BLaER1 treated with 17β-estradiol and CSF1 and Interleukin-3, amounts not matched to agents 10 nM and 100 nM (cell line): ENCODE measurements at regions not wholly inside any gene's neighbourhood (a gene's known extent, or its start where the extent isn't known, plus 50 kb on each side); places are given as distances from the start of the nearest gene placed in this dataset.

Experiments used
- H3K27ac ChIP-seq, 11 experiments: shearing (Covaris generic); formaldehyde crosslinking; 2 replicates each; pipeline ENCODE4 v1.8.1; 2022
- H3K27me3 ChIP-seq, 11 experiments: shearing (Covaris generic); formaldehyde crosslinking; 2 replicates each; pipeline ENCODE4 v1.8.1; 2022
- H3K36me3 ChIP-seq, 11 experiments: shearing (Covaris generic); formaldehyde crosslinking; 2 replicates each; pipeline ENCODE4 v1.8.1; 2022
- H3K4me1 ChIP-seq, 10 experiments: shearing (Covaris generic); formaldehyde crosslinking; 2 replicates each; pipeline ENCODE4 v1.8.1; 2022
- H3K4me2 ChIP-seq, 11 experiments: shearing (Covaris generic); formaldehyde crosslinking; 2 replicates each; pipeline ENCODE4 v1.8.1; 2022
- H3K4me3 ChIP-seq, 10 experiments: shearing (Covaris generic); formaldehyde crosslinking; 2 replicates each; pipeline ENCODE4 v1.8.1; 2022
- H3K9ac ChIP-seq, 11 experiments: shearing (Covaris generic); formaldehyde crosslinking; 2 replicates each; pipeline ENCODE4 v1.8.1; 2022
- H3K9me3 ChIP-seq, 11 experiments: shearing (Covaris generic); formaldehyde crosslinking; replicated peaks in 1 of 11; 2 replicates each; pipeline ENCODE4 v1.8.1; 2022
- H4K20me1 ChIP-seq, 11 experiments: shearing (Covaris generic); formaldehyde crosslinking; 2 replicates each; pipeline ENCODE4 v1.8.1; 2022
- Cebpa-rat ChIP-seq, 11 experiments: shearing (Covaris generic); IDR thresholded peaks; 2 replicates each; pipeline ENCODE4 v1.8.1; 2022

DNA sequence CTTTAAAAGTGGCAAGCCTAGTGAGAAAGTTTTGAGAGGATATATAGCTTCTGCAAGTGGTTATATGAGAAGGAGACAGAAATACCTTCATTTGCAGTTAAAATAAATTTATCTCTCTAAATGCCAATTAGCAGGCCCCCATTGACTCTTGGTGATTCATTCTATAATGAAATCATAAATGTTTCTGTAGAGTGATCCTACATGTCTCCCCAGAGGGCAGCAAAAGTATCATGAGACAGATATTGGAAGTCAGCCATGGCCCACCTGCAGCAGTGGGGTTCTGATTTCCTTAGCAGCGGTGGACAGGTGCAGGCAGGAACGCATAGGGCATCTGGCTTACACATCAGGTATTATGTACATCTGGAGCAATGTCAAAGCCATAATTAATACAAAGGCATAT, 385.4 kb upstream of the SLC10A2 start:
- Histone ChIP-seq H3K4me3 (no peak overlapping the region), H3K27me3 (no peaks in the 10 kb centered on the region)
- TF ChIP-seq Cebpa-rat (IDR thresholded peaks at IDR 0.05) = no peak

DNA sequence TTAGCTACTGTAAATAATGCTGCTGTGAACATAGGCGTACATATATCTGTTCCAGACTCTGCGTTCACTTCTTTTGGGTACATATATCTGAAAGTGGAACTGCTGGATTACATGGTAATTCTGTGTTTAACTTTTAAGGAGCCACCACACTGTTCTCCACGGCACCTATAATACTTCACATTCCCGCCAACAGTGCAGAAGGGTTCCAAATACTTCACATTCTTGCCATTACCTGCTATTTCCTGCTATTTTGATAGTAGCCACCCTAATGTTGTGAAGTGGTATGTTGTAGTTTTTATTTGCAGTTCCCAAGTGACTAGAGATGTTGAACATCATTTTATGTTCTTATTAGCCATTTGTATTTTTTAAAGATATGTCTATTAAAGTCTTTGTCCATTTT, 377.4 kb upstream of the SLC10A2 start:
- Histone ChIP-seq H3K4me1 (no peaks in the 10 kb centered on the region), H4K20me1 (no peaks in the 10 kb centered on the region), H3K4me2 (no peak overlapping the region), H3K9me3 (no peaks in the 10 kb centered on the region), H3K36me3 (no peaks in the 10 kb centered on the region), H3K27ac (no peak overlapping the region), H3K4me3 (no peak overlapping the region), H3K27me3 (no peaks in the 10 kb centered on the region), H3K9ac (no peak overlapping the region)
- TF ChIP-seq Cebpa-rat (IDR thresholded peaks at IDR 0.05) = no peak

More for the DNA sequence above, 385.4 kb upstream of the SLC10A2 start:
- Histone ChIP-seq H3K9ac (no peak overlapping the region), H4K20me1 (no peaks in the 10 kb centered on the region), H3K27ac (no peak overlapping the region), H3K4me2 (no peak overlapping the region), H3K9me3 (no peaks in the 10 kb centered on the region), H3K4me1 (no peaks in the 10 kb centered on the region; a peak in 1 of 20 replicates), H3K36me3 (no peaks in the 10 kb centered on the region)

DNA sequence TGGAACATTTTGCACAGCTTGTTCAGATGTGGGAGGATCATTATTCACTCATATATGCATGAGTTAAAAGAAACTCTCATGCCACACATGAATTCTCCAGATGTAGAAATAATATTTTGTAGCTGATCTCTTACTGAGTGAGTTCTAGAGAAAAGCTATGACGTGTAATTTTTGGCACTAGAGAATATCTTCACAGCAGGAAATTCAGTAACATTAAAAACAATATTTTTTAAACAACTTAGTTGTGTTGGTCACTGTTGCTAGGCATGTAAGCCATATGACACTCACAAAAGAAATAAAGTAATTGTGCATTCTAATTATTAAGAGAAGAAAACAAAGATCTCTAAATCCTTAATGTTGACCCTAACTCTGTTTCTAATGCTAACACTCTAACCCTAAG, 371.4 kb upstream of the SLC10A2 start:
- no peak for TF ChIP-seq Cebpa-rat (IDR thresholded peaks at IDR 0.05)
- Histone ChIP-seq H3K4me2 (no peak overlapping the region), H3K9ac (no peak overlapping the region), H4K20me1 (no peaks in the 10 kb centered on the region), H3K9me3 (no peaks in the 10 kb centered on the region), H3K4me1 (no peaks in the 10 kb centered on the region), H3K36me3 (no peaks in the 10 kb centered on the region), H3K4me3 (no peak overlapping the region), H3K27me3 (no peaks in the 10 kb centered on the region), H3K27ac (no peak overlapping the region)

DNA sequence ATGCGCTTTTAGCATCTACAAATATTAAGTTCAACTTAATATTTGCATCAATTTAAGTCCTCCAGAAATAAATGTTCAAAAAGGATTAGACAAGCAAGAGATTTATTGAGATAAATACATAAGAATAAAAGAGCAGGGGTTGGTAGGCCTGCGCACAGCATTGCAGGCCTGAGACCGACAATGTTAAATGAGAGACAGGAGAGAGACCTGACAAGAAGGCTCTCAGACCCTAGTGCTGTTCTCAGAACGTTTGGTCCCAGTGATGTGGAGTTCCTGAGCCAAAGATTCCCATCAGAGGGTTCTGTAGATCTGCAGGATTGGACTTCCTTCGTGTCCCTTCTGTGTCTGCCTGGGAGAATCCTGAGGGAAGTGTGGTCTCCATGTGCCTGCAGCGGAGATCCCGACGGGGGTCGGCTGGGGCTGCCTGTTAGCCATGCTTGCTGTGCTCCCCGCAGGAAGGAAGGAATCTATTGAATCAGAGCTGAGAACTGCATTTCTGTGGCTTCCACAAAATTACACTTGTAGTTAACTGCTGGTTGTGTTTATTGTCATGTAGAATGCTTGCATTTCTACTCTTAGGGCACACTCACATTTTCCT, 369.9 kb upstream of the SLC10A2 start:
- no peak overlapping the region for H3K9ac ChIP-seq
- H4K20me1 ChIP-seq = no peaks in the 10 kb centered on the region
- no peak overlapping the region for H3K27ac ChIP-seq
- no peaks in the 10 kb centered on the region for H3K36me3 ChIP-seq
- H3K4me2 ChIP-seq = no peak overlapping the region
- H3K27me3 ChIP-seq = no peaks in the 10 kb centered on the region
- no peaks in the 10 kb centered on the region for H3K4me1 ChIP-seq
- H3K4me3 ChIP-seq = no peak overlapping the region
- no peak for TF ChIP-seq Cebpa-rat (IDR thresholded peaks at IDR 0.05)
- H3K9me3 ChIP-seq = no peaks in the 10 kb centered on the region

DNA sequence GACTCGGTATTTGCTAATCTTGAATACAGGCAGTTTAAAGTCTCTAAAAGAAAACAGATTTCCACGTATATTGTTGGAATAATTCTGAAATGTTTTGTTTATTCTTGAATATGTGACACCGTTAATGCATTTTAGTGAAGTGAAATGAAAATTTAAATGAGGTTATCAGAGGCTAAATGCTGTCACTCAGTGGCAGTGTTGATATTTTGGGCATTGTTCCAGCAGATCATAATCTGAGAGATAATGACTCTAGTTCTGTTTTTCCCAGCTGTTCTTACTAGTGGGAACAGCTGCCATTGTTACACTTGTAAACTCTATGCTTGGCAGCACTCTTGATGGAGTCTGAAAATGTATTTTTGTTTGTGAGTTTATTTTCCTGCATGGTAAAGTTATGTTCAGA, 365.6 kb upstream of the SLC10A2 start:
- H3K4me2 ChIP-seq = no peak overlapping the region
- H3K4me3 ChIP-seq = no peak overlapping the region
- no peak overlapping the region for H3K27ac ChIP-seq
- H4K20me1 ChIP-seq = no peaks in the 10 kb centered on the region
- H3K9me3 ChIP-seq = peaks cover 0 to 7% (median 5%) of the 10 kb centered on the region in 11 experiments; a peak in 3 of 22 replicates
- no peaks in the 10 kb centered on the region for H3K36me3 ChIP-seq
- H3K9ac ChIP-seq = no peak overlapping the region
- no peaks in the 10 kb centered on the region for H3K27me3 ChIP-seq
- no peaks in the 10 kb centered on the region for H3K4me1 ChIP-seq
- TF ChIP-seq Cebpa-rat (IDR thresholded peaks at IDR 0.05) = no peak

DNA sequence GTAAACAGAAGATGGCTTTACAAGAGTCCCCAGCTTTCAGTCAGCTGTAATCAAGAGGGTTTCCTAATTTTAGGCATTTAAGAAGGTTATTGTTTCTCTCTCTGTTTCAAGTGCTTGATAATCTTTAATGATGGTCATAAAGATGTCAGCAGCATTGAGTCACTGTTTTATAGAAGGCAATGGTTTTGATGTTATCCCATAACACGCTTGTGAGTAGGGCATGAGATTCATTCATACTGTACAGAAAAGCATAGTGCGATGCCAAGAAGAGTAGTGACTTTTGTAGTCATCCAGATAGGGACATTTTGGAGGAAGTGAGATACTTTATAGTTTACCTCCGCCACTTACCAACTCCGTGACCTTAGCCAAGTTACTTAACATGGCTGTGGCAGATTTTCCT, 364.2 kb upstream of the SLC10A2 start:
- TF ChIP-seq Cebpa-rat (IDR thresholded peaks at IDR 0.05) = no peak
- no peaks in the 10 kb centered on the region for H3K27me3 ChIP-seq

DNA sequence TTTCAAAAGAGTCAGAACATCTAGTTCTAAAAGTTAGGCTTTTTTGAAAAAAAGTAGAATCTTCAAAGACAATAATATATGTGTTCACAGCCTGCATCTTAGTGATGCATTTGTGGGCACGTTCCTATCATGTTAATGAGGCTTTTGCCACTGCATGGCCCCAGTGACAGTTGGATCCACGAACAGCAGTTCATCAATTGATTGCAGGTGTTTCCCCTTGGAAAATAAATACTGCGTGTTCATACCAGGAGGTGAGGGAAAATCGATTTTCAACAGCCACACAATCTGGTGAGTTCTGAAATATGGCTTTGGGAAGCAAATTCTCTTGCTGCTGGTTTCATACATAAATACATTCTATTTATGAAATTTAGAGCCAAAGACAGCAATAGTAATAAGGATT, 343.8 kb upstream of the SLC10A2 start:
- Histone ChIP-seq H3K4me2 (no peak overlapping the region), H3K4me3 (no peak overlapping the region), H3K27ac (no peak overlapping the region), H3K4me1 (peaks cover 0 to 13% (median 10%) of the 10 kb centered on the region in 10 experiments; a peak in 13 of 20 replicates), H3K9ac (no peak overlapping the region), H4K20me1 (no peaks in the 10 kb centered on the region), H3K9me3 (peaks cover 0 to 9% (median 0%) of the 10 kb centered on the region in 11 experiments; a peak in 2 of 22 replicates), H3K27me3 (no peaks in the 10 kb centered on the region), H3K36me3 (no peaks in the 10 kb centered on the region)
- TF ChIP-seq Cebpa-rat (IDR thresholded peaks at IDR 0.05) = no peak

More for the DNA sequence above, 364.2 kb upstream of the SLC10A2 start:
- no peaks in the 10 kb centered on the region for H3K36me3 ChIP-seq
- peaks cover 0 to 7% (median 5%) of the 10 kb centered on the region in 11 experiments; a peak in 3 of 22 replicates for H3K9me3 ChIP-seq
- no peaks in the 10 kb centered on the region for H4K20me1 ChIP-seq
- H3K4me1 ChIP-seq = no peaks in the 10 kb centered on the region
- H3K9ac ChIP-seq = no peak overlapping the region
- no peak overlapping the region for H3K4me2 ChIP-seq
- H3K27ac ChIP-seq = no peak overlapping the region
- H3K4me3 ChIP-seq = no peak overlapping the region

DNA sequence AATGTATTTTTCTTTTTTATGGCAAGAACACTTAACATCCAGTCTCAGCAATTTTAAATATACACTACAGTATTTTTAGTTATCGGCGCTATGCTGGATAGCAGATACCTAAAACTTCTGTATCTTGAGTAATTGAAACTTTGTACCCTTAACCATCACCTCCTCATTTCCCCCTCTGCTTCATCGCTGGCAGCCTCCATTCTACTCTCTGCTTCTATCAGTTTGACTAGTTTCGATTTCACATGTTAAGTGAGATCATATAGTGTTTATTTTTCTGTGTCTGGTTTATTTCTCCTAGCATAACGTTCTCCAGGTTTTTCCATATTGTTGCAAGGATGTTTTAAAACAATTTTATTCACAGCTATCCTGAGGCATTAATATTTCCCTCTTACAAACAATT, 340.8 kb upstream of the SLC10A2 start:
- TF ChIP-seq Cebpa-rat (IDR thresholded peaks at IDR 0.05) = no peak
- Histone ChIP-seq H4K20me1 (no peaks in the 10 kb centered on the region), H3K4me2 (no peak overlapping the region), H3K9ac (no peak overlapping the region), H3K27me3 (no peaks in the 10 kb centered on the region), H3K4me3 (no peak overlapping the region), H3K27ac (no peak overlapping the region), H3K9me3 (no peaks in the 10 kb centered on the region), H3K4me1 (no peaks in the 10 kb centered on the region), H3K36me3 (no peaks in the 10 kb centered on the region)

DNA sequence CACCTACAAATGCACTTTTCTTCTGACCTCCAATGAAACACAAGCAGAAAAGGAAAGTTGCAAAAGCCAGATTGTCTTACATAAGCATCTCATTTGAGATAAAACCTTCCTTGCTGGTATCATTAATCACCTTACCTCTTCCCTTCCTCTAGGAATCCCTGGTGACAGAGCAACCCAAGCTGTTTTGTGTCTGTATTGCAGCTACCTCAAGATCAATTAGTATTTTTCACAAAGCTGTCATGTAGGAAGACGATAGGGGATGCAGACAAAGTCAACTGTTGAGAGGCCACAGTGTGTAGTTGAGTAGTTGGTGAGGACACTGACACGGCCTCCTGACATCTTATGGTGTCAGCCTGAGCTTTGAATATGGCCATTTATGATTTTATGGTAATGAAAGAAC, 339.1 kb upstream of the SLC10A2 start:
- no peaks in the 10 kb centered on the region for H3K36me3 ChIP-seq
- H3K4me1 ChIP-seq = no peaks in the 10 kb centered on the region
- no peak overlapping the region for H3K9ac ChIP-seq
- H3K27ac ChIP-seq = no peak overlapping the region
- H3K27me3 ChIP-seq = no peaks in the 10 kb centered on the region
- H3K4me3 ChIP-seq = no peak overlapping the region
- H4K20me1 ChIP-seq = no peaks in the 10 kb centered on the region
- H3K9me3 ChIP-seq = no peaks in the 10 kb centered on the region
- no peak overlapping the region for H3K4me2 ChIP-seq
- no peak for TF ChIP-seq Cebpa-rat (IDR thresholded peaks at IDR 0.05)

DNA sequence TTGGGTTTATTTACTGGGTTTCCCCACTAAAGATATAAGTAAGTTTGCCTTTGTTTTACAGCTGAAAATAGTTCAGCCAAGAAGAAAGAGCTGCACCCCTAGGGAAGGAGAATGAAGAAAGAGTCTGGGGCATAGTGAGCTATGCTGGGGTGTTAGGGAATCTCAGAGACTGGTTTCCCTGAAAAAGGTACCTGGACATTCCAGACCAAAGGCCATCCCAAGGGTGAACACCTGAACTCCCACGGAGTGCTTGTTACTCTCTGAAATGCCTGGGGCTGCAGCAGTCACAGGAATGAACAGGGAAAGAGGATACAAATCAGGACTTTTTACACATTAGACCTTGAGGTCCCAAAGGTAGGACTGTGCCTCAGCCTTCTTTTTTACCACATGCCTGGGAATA, 337.6 kb upstream of the SLC10A2 start:
- no peak overlapping the region for H3K9ac ChIP-seq
- no peak overlapping the region for H3K27ac ChIP-seq
- no peak overlapping the region for H3K4me2 ChIP-seq
- H4K20me1 ChIP-seq = no peaks in the 10 kb centered on the region
- H3K9me3 ChIP-seq = peaks cover under 1 to 9% (median 5%) of the 10 kb centered on the region in 11 experiments; a peak in 20 of 22 replicates
- no peak overlapping the region for H3K4me3 ChIP-seq
- H3K4me1 ChIP-seq = no peaks in the 10 kb centered on the region
- no peaks in the 10 kb centered on the region for H3K36me3 ChIP-seq
- H3K27me3 ChIP-seq = no peaks in the 10 kb centered on the region
- no peak for TF ChIP-seq Cebpa-rat (IDR thresholded peaks at IDR 0.05)
